Central memory CD4-positive, alpha-beta T cell (primary cell): ENCODE measurements at regions not wholly inside any gene's neighbourhood (a gene's known extent, or its start where the extent isn't known, plus 50 kb on each side); places are given as distances from the start of the nearest gene placed in this dataset.

Source experiments
- DNase-seq: peaks from one replicate; pipeline ENCODE4 v3.0.0; 2022

DNA sequence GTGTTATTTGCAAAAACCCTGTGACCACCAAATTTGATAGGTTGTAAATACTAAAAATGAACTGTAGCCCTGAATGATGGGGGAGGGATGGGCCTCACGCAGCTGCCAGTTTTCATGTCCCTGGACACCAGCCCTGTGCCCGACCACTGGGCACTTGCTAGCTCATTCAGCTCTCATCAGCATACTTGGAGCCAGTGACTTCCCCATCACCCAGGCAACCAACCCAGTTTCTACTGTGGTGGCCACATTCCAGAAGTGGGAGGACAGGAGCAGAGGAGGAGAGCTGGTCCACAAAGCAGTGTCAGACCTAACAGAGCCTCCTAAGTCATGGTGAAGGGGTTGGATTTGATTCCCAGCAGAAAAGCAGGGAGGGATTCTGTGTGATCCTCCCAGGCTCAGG lies 128.2 kb downstream of the CPEB2 start:
- DNase-seq = no peak

DNA sequence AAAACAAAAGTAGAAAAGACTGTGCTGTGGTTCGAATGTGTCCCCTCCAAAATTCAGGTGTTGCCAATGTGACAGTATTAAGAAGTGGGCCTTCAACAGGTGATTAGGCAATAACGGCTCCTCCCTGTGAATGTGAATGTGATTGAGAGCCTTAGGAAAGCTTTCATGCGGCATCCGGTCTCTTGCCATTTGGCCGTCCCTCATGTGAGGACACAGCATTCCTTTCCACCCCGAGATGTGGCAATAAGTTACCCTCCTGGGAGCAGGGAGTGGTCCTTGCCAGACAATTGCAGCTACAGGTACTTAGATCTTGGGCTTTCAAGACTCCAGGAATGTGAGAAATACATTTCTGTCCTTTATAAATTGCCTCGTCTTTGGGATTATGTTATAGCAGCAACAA lies 129.3 kb downstream of the CPEB2 start:
- DNase-seq = no peak

DNA sequence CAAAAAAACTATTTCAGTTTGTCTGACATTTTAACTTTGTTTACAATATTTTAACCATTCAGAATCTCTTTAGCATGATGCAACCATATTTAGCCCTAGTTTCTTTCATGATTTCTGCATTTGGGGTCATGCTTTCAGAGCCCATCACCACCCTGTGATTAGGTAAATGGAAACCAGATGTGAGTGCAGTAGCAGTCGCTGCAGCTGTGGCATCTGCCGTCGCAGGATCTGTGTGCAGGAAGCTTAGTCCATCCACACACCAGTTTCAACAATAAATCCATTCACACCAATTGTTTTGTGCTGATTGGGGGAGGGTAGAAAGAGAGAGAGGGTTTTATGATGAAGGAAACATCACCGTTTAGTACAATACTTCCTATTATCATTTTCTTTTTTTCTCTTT lies 130.5 kb downstream of the CPEB2 start:
- DNase-seq = no peak

DNA sequence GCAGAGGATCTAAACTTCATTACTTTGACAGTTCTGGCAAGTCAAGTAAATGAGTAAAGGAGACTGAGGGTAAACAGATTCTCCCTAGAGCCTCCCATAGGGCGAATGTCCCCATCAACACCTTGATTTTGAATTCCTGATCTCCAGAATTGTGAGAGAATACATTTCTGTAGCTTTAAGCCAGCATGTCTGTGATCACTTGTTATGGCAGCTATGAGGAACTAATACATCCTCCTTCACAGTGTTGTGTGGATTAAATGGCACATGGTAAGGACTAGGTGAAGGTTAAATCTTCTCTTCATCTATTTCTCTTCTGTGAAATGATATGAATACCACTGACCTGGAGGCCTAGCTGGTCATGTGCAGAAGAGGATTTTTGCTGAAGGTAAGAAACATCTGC lies 137.3 kb downstream of the CPEB2 start:
- no peak for DNase-seq

DNA sequence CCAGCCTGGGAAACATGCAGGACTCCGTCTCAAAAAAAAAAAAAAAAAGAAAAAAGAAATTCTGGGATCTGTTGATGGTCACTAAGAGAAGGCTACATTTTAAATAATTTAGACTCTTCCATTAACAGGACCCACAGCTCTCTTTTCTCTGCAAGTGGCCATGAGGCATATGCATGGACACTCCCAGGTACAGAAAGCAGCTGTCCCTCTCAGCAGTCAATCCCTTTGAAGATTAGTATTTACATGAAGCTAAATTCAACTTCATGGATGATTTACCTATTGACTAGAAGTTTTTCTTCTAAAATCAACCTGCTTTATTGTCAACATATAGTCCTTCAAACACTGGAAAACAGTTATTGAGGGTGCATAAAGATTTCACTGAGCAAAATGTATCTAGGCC lies 139.9 kb downstream of the CPEB2 start:
- no peak for DNase-seq

DNA sequence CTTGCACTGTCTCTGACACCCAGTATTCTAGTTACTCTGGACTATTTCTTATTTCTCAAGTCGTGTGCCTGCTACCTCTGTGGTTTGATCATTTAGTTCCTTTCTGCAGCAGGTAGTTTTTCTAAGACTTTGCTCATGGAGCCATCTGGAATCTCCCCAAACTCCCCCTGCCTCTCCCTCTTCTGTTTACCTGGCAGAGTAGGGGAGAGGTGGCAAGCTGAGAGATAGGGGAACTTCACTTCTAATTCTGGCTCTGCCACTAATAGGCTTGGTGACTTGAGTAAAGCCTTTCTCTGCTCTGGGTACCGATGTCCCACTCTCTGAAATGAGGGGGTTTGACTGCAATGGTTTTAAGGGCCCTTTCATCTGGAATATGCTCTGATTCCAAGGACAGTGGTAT lies 141.3 kb downstream of the CPEB2 start:
- DNase-seq = no peak

DNA sequence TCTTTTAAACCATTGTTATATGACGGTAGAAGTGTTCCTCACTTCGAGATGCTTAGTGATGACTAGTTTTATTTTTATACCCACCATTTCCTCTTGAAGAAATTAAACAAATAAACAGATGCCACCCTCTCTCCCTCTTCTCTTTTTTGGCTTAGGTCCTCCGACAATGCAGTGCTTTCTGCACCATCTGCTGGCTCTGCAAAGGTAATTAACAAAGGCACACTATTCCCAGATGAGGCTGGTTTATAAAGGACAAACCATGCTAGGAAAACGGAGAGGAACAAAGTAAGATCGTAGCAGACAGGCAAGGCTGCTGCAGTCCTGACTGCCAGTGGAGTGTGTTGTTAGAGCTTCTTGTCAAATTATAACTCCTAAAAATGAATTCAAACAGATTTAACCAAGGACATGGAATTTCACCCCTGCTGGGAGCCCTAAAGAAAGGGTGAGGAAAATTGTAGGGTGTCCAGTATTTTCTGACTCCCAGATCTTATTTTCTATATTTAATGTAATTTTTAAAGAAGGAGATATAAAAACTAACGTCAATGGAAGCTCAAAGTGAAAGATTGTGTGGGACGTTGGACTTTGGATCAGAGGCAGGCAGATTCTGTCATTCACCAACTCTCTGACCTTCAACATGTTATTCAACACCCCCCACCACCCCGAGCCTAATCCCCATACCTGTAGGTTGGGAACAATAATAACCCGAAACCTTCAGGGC lies 142.1 kb downstream of the CPEB2 start:
- no peak for DNase-seq

DNA sequence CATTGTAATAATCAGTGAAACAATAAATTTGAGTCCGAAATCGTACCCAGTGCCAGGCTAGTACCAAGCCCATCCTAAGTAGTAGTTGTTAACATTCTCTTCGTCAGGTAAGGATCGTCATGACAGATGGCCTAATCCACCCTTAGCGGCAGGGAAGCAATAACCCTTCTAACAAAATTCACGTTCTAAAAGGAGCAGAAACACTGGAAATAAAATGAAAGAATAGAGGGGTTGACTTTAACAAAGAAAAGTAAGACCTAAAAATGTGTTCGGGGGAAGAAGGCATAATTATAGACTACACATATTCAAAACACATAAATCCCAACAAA lies 142.7 kb downstream of the CPEB2 start:
- DNase-seq = no peak

DNA sequence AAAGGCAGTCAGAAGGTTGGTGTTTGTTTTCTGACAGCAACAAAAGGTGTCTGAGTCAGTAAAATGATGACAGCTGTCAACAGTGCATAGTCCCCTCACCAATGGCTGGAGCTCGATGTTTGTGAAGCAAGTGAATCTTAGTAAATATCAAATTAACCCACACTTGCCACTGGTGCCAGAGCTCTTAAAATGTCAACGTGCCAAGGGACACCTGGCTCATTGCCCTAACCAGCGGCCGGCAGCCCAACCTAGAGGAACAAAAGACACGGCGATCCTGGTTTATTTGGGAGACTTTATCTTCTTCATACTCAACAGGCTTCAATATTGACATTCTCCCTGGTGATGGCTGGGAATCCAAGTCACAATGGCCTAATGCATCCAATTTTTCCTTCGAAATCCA lies 143.4 kb downstream of the CPEB2 start:
- DNase-seq = no peak

DNA sequence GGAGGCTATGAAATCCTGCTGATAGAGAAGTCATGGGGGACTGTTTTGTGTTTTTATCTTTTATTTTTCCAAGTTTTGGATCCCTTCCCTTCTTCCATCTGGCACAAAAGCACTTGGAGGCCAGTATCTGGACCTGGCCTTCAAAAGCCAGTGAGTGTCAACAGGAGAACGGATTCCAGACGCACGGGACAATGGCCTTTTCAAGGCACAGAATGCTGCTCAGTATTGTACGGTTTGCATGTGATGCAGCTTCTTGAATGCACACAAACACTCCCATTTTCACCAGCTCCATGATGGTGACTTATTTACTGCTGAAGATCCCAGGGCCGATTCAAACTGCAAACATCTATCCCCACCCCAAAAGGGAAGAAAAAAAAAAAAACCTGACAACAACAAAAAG lies 145.4 kb downstream of the CPEB2 start:
- DNase-seq = no peak

DNA sequence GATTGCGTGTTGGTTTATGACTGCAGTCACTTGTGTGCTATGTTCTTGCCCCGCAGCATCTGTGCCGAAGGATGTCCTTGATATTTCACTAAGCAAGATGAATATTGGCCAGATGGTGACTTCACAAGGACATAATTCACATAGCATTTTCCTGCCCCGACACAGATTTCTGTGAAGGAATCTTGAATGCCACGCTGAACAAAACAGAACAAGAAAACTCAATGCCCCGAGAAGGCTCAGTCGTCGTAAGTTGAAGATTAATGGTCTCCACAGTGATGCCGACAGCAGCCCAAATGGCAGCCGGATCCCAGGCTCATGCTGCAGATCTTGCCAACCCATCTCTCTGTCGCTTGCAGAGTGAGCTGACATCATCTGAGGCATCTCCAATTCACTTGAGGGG lies 145.9 kb downstream of the CPEB2 start:
- no peak for DNase-seq

DNA sequence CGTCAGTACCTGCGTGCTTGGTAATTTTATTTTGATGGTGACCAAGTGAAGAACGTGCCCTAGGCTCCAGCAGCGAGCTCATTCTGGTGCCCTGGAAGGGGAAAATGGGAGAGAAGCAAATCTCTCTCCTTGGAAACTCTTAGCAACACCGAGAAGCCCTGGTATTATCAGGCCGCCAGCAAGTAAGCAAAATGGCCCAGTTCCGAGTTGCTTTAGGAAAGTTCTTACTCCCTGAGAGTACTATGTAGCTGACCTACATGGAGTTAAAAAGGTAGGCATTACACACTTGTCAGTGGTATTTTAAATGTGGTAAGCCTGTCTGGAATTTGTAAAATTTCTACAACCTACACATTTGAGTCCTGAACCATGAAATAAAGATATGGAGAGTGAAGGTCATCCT lies 146.4 kb downstream of the CPEB2 start:
- no peak for DNase-seq

DNA sequence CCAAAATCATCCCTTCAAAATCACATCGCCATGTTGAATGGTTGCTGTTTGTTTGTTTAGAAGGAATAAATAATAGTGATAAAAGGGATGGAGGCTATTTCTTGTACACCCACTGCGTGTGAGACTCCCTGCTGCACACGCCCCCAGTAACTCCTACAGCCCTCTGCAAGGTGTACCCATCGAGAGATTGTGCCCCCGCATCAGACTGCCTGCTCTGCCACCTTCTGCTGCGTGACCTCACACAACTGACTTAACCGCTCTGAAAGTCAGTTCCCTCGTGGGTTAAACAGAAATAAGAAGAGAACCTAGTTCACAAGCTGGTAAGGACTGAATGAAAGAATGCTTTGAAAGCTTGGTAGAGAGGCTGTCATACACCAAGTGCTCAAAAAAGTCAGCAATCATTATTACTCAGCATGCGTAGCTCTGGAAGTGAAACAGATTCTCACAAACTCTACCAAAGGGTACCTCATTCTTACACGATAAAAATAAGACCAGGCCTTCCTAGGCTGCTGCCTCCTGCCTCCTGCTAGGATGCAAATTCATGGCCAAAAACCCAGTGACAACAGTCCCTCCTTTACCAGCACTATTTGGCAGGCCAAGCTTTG lies 147.1 kb downstream of the CPEB2 start:
- no peak for DNase-seq

DNA sequence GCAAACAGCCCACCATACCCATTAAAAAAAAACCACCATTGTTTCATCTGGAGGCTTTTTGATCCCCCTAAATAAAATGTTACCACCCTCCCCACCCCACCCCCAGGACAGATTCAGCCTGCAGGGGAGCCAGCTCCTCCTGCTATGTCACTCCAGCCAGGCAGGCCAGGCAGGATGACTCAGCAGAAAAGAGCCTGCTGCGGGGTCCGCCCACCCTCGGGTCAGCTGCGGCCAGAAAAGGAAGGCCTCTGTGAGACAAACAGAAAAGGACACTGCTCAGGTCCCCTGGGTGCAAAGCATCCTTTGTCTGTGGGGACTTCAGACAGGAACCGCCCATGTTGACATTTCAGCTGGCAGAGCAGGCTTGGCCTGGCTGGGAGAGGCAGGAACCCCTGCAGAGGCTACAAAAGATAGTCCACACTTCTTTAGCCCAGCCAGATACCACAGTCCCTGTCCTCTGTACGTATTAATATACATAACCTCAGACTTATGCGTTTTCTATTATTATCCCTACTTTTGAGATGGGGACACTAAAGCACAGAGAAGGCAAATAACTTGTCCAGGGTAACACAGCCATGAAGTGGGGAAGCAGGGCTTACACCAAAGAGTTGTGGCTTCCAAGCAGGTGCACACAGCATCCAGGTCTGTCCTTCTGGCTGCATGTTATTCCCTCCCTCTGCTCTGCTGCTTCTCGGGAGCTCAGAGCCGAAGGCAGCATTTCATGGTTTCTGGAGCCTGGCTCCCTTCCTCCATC lies 147.7 kb downstream of the CPEB2 start:
- no peak for DNase-seq

DNA sequence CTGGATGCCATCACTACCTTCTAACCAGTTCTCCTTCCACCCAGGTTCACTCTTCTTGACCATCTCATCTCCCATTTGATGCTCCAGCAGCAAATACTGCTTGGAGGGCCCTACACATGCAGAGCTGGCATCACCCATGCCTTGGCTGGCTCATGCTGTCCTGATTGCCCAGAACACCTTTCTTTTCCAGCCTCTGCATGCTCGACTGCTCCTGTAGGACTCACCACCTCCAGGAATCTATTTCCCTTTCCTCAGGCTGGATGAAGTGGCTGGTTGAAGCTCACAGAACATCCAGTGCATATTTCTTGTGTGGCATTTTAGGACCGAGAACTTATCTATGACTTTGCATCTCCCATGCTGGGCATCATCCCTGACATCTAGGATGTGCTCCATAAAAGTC lies 148.3 kb downstream of the CPEB2 start:
- DNase-seq = no peak

DNA sequence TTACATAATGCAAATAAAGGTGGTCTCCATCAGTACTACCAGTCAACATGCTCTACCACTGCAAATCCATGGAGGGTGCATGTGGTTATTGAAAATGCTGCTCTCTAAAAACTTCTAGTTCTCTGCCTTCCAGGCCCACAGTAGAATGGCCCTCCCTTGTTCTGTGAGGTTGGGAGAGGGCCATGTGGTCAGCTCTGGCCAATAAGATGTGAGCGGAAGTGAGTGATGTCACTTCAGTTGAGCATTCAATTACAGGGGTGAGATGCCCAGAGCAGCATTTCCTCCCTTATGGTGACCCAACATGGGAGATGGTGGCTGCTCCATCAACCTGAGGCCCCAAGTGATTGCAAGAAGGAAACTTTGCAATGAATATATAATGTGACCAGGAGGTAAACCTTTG lies 148.8 kb downstream of the CPEB2 start:
- no peak for DNase-seq

DNA sequence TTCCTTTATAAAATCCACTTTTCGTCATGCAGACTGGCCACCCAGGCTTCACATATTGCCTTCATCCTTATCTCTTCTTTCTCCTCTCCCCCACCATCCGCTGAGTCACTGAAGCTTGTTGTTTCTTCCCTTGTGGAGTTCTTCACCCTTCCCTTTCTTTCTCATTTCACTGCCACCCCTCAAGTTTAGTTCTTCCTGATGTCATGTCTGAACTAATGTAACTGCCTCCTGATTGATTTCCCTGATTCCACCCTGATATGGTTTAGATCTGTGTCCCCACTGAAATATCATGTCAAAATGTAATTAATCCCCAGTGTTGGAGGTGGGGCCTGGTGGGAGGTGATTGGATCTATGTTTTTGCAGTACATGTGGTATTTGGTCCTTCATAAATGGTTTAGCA lies 151.4 kb downstream of the CPEB2 start:
- no peak for DNase-seq

DNA sequence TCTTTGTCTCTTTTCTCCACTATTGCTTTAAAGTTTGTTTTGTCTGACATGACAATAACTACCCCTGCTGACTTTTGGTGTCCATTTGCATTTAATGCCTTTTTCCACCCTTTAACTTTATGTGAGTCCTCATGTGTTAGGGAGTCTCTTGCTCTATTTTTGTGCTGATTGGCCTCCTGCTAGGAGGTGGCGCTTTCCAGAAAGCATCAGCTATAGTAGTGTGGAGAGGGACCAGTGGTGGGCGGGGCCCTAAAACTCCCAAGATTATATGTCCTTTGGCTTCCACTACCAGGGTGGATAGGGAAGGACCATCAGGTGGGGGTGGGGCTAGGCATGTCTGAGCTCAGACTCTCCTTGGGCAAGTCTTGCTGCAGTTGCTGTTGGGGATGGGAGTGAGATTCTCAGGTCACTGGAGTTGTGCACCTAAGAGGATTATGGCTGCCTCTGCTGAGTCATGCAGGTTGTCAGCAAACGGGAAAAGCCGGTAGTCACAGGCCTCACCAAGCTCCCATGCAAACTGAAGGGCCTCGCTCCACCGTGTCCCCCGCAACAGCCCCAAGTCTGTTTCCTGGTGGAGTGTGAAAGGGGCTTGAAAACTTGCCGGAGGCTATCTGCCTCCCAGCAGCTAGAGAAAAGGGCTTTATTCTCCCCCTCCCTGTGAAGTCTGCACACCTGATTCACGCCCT lies 156.3 kb downstream of the CPEB2 start:
- DNase-seq = no peak

DNA sequence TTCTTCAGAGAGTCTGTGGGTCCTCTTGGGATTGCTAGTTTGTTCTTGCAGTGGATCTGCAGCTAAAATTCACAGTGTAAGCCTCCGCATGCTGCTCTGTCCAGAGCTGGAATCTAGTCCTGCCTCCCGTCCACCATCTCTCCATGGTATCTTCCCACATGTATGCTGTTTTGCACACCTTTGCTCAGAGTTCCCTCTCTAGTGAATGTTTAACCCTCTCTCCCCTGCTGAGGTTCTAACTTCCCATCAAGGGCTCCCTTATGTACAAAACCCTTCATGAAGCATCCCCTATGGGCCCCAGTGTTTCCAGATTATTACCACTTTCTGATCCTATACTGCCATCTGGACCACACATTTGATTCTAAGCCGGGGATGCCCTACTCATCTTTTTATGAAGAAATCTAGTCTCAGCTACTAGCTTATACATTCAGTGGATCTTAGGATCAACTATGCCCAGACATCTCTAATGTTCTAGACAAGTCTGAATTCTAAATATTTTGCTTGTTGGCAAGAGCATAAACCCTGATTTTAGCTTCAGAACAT lies 157.3 kb downstream of the CPEB2 start:
- no peak for DNase-seq

DNA sequence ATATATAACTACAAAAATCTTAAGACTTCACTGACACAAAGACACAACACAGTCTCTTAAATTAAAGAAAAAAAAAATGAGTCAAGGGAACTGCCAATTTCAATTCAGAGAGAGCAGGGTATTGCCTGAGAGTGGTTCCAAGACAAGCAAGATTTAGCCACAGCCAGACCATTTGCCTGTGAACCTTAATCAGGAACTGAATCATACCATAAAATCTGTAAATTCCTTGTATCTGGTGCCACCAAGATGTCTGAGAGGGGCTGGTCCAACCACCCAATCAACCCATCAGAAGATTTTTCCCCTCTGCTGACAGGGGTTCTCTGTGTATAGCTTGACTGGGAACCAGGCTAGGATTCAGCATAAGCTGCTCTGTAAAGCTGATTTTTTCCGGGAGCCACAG lies 159.2 kb downstream of the CPEB2 start:
- DNase-seq = no peak

DNA sequence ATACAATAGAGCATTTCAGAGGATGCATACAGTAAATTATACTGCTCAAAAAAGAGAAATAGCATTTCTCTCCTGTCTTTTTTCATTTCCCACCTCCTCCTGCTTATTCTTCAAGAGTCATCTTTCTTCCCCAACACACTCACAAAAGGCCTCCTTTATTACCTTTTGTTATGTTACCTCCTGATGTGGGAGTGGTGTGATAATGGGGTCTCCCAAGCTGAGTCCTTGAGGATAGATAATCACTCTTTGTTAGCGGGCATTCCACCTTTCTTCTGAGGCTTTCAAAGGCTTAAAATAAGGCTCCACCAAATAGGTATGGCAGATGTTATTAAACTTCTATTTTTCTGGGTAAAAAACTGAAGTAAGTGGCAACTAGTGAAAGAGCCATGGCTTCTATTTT lies 159.8 kb downstream of the CPEB2 start:
- DNase-seq = no peak

DNA sequence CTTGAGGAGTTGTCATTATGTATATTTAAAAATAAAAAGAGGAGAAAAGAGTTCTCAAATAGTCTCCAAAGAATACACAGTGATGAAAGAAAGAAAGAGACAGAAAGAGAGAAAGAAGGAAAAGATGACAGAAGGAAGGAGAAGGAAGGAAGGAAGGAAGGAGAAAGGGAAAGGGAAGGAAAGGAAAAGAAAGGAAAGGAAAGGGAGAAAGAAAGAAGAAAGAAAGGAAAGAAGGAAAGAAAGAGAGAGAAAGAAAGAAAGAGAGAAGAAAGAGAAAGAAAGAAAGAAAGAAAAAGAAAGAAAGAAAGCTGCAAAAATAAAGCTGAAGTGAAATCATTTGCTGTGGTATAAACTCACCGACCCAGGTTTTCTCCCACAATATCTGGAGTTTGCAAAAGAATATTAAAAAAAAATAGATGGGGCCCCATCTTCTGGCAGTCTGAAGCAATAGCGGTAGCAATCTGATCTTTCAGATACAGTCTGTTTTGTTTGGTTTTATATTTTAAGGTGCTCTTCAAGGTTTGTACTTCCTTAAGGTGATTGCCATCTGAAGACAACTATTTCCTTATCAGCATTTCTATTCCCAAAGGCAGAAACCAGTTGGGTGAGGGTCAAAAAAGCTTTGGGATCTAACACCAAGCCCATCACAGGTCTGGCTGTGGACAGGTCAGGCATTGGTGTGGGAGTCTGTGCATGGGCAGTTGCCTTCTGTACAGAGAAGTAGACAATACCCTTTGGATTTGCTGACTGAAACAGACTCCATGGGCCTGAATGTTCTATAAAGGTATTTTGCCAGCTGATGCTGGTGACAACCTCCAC lies 160.4 kb downstream of the CPEB2 start:
- no peak for DNase-seq

DNA sequence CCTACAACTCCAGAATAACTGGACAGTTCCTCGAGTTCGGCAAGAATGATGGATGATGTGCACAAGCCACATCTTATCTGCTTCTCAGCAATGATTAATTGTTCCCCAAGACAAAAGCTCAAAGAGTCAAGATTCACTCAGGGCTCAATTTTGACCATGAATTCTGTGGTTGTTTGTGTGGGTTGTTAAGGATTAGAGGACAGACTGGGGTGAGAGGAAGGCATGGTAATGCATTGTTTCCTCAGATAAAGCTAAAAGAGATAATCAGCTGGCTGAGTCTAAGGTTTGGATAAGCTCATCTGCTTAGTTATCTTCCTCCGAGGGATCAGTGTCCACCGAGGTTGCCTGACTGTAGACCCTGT lies 161.0 kb downstream of the CPEB2 start:
- no peak for DNase-seq
